Keratinocyte (primary cell): ENCODE measurements at regions not wholly inside any gene's neighbourhood (a gene's known extent, or its start where the extent isn't known, plus 50 kb on each side); places are given as distances from the start of the nearest gene placed in this dataset.

Experiments used
- DNase-seq: peaks from one replicate; pipeline ENCODE4 v3.0.0-alpha.2; 2011; ENCODE audit warnings: low read depth, missing footprints, low spot score
- FAIRE-seq: peaks from 2 replicates; lab custom pipeline; 2011; peaks lifted over from hg19 to GRCh38; lab: Jason Lieb, UNC
- H2AFZ ChIP-seq: 2 replicates; pipeline ENCODE4 v1.6.0; 2012; ENCODE audit warnings: low read length, control low read depth, inconsistent platforms; ENCODE audit not compliant: control insufficient read depth
- H3K27ac ChIP-seq: 2 replicates; pipeline ENCODE4 v1.5.1; 2011; ENCODE audit warnings: low read length; ENCODE audit not compliant: control insufficient read depth, insufficient read depth
- H3K27me3 ChIP-seq: 3 replicates; pipeline ENCODE4 v1.6.0; 2011; ENCODE audit warnings: low read length; ENCODE audit not compliant: control insufficient read depth, insufficient read depth; ENCODE audit errors: extremely low read depth
- H3K36me3 ChIP-seq, 2 experiments: 2 replicates in 1 of 2; 3 replicates in 1 of 2; pipeline ENCODE4 v1.5.1; 2011; ENCODE audit warnings: low read length in 2 of 2, mild to moderate bottlenecking in 1 of 2; ENCODE audit not compliant: control insufficient read depth in 2 of 2, insufficient read depth in 2 of 2; ENCODE audit errors: extremely low read depth in 1 of 2
- H3K4me1 ChIP-seq: 3 replicates; pipeline ENCODE4 v1.5.1; 2011; ENCODE audit warnings: low read length; ENCODE audit not compliant: control insufficient read depth, insufficient read depth; ENCODE audit errors: extremely low read depth
- H3K4me2 ChIP-seq: 3 replicates; pipeline ENCODE4 v1.6.0; 2011; ENCODE audit warnings: low read depth, low read length; ENCODE audit not compliant: control insufficient read depth, insufficient read depth; ENCODE audit errors: extremely low read depth
- H3K4me3 ChIP-seq, 3 experiments: fragments of 200-600 bp in 1 of 3; sonication (generic) in 1 of 3; 2 replicates in 2 of 3; 3 replicates in 1 of 3; pipeline ENCODE4 v1.5.1; 2011 to 2016; ENCODE audit warnings: low read length in 3 of 3, mild to moderate bottlenecking in 3 of 3, control low read depth in 2 of 3, inconsistent platforms in 1 of 3, low read depth in 1 of 3, mixed read lengths in 1 of 3, mixed run types in 1 of 3, moderate library complexity in 1 of 3; ENCODE audit not compliant: control insufficient read depth in 2 of 3, insufficient read depth in 2 of 3; ENCODE audit errors: extremely low read depth in 1 of 3
- H3K79me2 ChIP-seq: 2 replicates; pipeline ENCODE4 v1.6.0; 2012; ENCODE audit warnings: low read length; ENCODE audit not compliant: control insufficient read depth, insufficient read depth
- H3K9ac ChIP-seq: 3 replicates; pipeline ENCODE4 v1.6.0; 2011; ENCODE audit warnings: low read length; ENCODE audit not compliant: control insufficient read depth, insufficient read depth; ENCODE audit errors: extremely low read depth
- H3K9me1 ChIP-seq: 3 replicates; pipeline ENCODE4 v1.6.0; 2011; ENCODE audit warnings: low read length; ENCODE audit not compliant: control insufficient read depth, insufficient read depth; ENCODE audit errors: extremely low read depth
- H3K9me3 ChIP-seq: 2 replicates; pipeline ENCODE4 v1.5.1; 2012; ENCODE audit warnings: low read depth, low read length; ENCODE audit not compliant: control insufficient read depth
- H4K20me1 ChIP-seq: 3 replicates; pipeline ENCODE4 v1.6.0; 2011; ENCODE audit warnings: low read length; ENCODE audit not compliant: control insufficient read depth, insufficient read depth; ENCODE audit errors: extremely low read depth
- EZH2 ChIP-seq: IDR thresholded peaks from one replicate; pipeline ENCODE4 v1.6.1; 2012; ENCODE audit warnings: inconsistent platforms, mild to moderate bottlenecking, low read length, moderate library complexity
- dilution Hi-C: fragments of 300-500 bp; cut with MboI; formaldehyde crosslinking; loops from one replicate; pipeline ENCODE4 v1.7.0; 2020; ENCODE audit warnings: low sequenced_read_pairs; ENCODE audit not compliant: extremely low pct_ligation_motif_present
- TF ChIP-seq, protein P1 (sequence below), 3 experiments: IDR thresholded peaks in 1 of 3; conservative IDR thresholded peaks in 1 of 3; optimal IDR thresholded peaks in 1 of 3; 2 replicates in 2 of 3; 3 replicates in 1 of 3; pipeline versions ENCODE3 to v1.5.1; 2011; ENCODE audit warnings: low read length in 3 of 3, mild to moderate bottlenecking in 3 of 3, moderate library complexity in 2 of 3, control low read depth in 1 of 3, inconsistent platforms in 1 of 3; ENCODE audit not compliant: insufficient read depth in 2 of 3; ENCODE audit errors: extremely low read depth in 1 of 3

DNA sequence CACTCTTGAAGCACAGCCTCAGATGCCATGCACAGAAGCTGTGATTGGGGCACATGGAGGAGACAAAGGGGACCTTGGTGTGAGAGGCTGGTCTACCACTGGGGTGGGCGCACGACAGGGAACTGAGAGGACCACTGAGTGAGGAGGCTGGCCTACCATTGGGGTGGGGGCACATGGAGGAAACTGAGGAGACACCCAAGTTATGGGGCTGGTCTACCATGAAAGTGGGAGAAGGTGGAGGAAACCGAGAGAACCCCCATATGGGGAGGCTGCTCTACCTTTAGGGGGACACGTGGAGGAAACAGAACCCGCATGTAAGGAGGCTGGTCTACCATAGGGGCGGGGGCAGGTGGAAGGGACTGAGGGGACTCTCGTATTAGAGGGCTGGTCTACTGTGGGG lies 153.4 kb downstream of the FBLN2 start:
- dilution Hi-C loops = no loop called here
- H3K9me3 ChIP-seq = no peaks in the 10 kb centered on the region
- H4K20me1 ChIP-seq = no peaks in the 10 kb centered on the region
- H3K4me1 ChIP-seq = no peaks in the 10 kb centered on the region
- FAIRE-seq (no peak), DNase-seq (no peak)
- H3K79me2 ChIP-seq = no peaks in the 10 kb centered on the region
- no peak overlapping the region for H3K4me3 ChIP-seq
- no peak overlapping the region for H3K4me2 ChIP-seq
- no peak overlapping the region for H3K27ac ChIP-seq
- H2AFZ ChIP-seq = no peak overlapping the region
- no peak overlapping the region for H3K9ac ChIP-seq
- no peaks in the 10 kb centered on the region for H3K36me3 ChIP-seq
- TF ChIP-seq, protein P1, sequence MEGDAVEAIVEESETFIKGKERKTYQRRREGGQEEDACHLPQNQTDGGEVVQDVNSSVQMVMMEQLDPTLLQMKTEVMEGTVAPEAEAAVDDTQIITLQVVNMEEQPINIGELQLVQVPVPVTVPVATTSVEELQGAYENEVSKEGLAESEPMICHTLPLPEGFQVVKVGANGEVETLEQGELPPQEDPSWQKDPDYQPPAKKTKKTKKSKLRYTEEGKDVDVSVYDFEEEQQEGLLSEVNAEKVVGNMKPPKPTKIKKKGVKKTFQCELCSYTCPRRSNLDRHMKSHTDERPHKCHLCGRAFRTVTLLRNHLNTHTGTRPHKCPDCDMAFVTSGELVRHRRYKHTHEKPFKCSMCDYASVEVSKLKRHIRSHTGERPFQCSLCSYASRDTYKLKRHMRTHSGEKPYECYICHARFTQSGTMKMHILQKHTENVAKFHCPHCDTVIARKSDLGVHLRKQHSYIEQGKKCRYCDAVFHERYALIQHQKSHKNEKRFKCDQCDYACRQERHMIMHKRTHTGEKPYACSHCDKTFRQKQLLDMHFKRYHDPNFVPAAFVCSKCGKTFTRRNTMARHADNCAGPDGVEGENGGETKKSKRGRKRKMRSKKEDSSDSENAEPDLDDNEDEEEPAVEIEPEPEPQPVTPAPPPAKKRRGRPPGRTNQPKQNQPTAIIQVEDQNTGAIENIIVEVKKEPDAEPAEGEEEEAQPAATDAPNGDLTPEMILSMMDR (optimal IDR thresholded peaks at IDR 0.05 in 1 of 3, IDR thresholded peaks at IDR 0.05 in 1 of 3, conservative IDR thresholded peaks at IDR 0.05 in 1 of 3; ENCODE audit: extremely low read depth in 1 of 3, insufficient read depth in 2 of 3, low read length in 3 of 3) = no peak
- no peak for TF ChIP-seq EZH2
- H3K9me1 ChIP-seq = no peaks in the 10 kb centered on the region
- peaks cover 5% of the 10 kb centered on the region for H3K27me3 ChIP-seq

DNA sequence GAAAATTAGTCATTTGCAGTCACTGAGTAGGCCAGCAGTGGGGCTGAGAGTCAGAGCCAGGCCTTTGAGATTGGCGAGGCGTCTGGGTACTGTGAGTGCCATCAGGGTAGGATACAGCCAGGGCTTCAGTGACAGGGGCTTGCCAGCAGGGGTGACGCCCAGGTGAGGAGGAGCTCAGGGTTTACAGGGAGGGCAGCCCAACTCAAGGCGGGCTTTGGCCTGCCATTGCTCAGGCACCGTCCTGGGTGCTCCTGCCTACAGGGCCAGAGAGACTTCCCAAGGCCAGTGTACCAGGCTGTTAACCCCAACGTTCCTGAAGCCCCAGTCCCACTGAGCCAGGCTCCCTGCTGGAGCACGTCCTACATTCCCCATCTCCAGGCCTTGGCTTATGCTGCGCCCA lies 152.0 kb downstream of the FBLN2 start:
- H3K9me3 ChIP-seq = no peaks in the 10 kb centered on the region
- no peaks in the 10 kb centered on the region for H3K4me1 ChIP-seq
- no peak for TF ChIP-seq EZH2
- TF ChIP-seq, protein P1 (optimal IDR thresholded peaks at IDR 0.05 in 1 of 3, IDR thresholded peaks at IDR 0.05 in 1 of 3, conservative IDR thresholded peaks at IDR 0.05 in 1 of 3; ENCODE audit: extremely low read depth in 1 of 3, insufficient read depth in 2 of 3, low read length in 3 of 3) = no peak
- H3K27me3 ChIP-seq = peaks cover 14% of the 10 kb centered on the region
- no peak overlapping the region for H3K9ac ChIP-seq
- DNase-seq = no peak
- no peak for FAIRE-seq
- no peaks in the 10 kb centered on the region for H3K36me3 ChIP-seq
- H3K27ac ChIP-seq = no peak overlapping the region
- H4K20me1 ChIP-seq = no peaks in the 10 kb centered on the region
- no peak overlapping the region for H2AFZ ChIP-seq
- no peak overlapping the region for H3K4me3 ChIP-seq
- H3K9me1 ChIP-seq = no peaks in the 10 kb centered on the region
- no peaks in the 10 kb centered on the region for H3K79me2 ChIP-seq
- no peak overlapping the region for H3K4me2 ChIP-seq
- dilution Hi-C loops = no loop called here
